PC-3 (cell line): ENCODE measurements at regions not wholly inside any gene's neighbourhood (a gene's known extent, or its start where the extent isn't known, plus 50 kb on each side); places are given as distances from the start of the nearest gene placed in this dataset.

Experiments
- EZH2 ChIP-seq: fragments of 300-600 bp; sonication (generic); IDR thresholded peaks from one replicate; pipeline ENCODE4 v1.6.1; 2017; ENCODE audit warnings: antibody characterized with exemption, mild to moderate bottlenecking, low read length; ENCODE audit not compliant: unreplicated experiment
- EZH2phosphoT487 ChIP-seq: fragments of 300-600 bp; sonication (generic); IDR thresholded peaks from 2 replicates; pipeline ENCODE4 v1.6.1; 2018; ENCODE audit warnings: mild to moderate bottlenecking, antibody characterized with exemption, low read length, borderline replicate concordance
- TF ChIP-seq, protein P1 (sequence below): fragments of 300-600 bp; sonication (generic); conservative IDR thresholded peaks from 2 replicates; pipeline ENCODE4 v1.5.1; 2017; ENCODE audit warnings: antibody characterized with exemption, low read depth, mild to moderate bottlenecking, low read length

- TF ChIP-seq, protein P1, sequence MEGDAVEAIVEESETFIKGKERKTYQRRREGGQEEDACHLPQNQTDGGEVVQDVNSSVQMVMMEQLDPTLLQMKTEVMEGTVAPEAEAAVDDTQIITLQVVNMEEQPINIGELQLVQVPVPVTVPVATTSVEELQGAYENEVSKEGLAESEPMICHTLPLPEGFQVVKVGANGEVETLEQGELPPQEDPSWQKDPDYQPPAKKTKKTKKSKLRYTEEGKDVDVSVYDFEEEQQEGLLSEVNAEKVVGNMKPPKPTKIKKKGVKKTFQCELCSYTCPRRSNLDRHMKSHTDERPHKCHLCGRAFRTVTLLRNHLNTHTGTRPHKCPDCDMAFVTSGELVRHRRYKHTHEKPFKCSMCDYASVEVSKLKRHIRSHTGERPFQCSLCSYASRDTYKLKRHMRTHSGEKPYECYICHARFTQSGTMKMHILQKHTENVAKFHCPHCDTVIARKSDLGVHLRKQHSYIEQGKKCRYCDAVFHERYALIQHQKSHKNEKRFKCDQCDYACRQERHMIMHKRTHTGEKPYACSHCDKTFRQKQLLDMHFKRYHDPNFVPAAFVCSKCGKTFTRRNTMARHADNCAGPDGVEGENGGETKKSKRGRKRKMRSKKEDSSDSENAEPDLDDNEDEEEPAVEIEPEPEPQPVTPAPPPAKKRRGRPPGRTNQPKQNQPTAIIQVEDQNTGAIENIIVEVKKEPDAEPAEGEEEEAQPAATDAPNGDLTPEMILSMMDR = no peak
- TF ChIP-seq EZH2 (no peak), EZH2phosphoT487 (no peak)
Measured at GRCh38 chr13:32905864-32906180, 110.4 kb upstream of the KL start.
